Adrenal gland (tissue), 5 donors: ENCODE measurements at regions not wholly inside any gene's neighbourhood (a gene's known extent, or its start where the extent isn't known, plus 50 kb on each side); places are given as distances from the start of the nearest gene placed in this dataset.

Experiments used
- CTCF ChIP-seq, 6 experiments: fragments of 450-650 bp in 4 of 6; fragments of 200-600 bp in 2 of 6; sonication (generic) in 1 of 6; IDR thresholded peaks; 1 replicate in 5 of 6; 2 replicates in 1 of 6; pipeline versions ENCODE4 v1.5.1 to v1.8.0; 2016 to 2021; ENCODE audit warnings: antibody characterized with exemption in 6 of 6, mild to moderate bottlenecking in 2 of 6, moderate library complexity in 1 of 6
- POLR2A ChIP-seq, 2 donors: fragments of 450-650 bp; IDR thresholded peaks; one replicate each; pipeline ENCODE4 v1.6.1; 2017; ENCODE audit warnings: antibody characterized with exemption in 2 of 2, mild to moderate bottlenecking in 2 of 2, moderate library complexity in 1 of 2
- donor health status: DM: no; HTN: no; CAD: no.

- TF ChIP-seq CTCF (IDR thresholded peaks at IDR 0.05) = no peak
- no peak for TF ChIP-seq POLR2A (IDR thresholded peaks at IDR 0.05)
Measured at GRCh38 chr2:200184748-200185627, 121.5 kb upstream of the SPATS2L start.
